ENCODE measurements at regions not wholly inside any gene's neighbourhood (a gene's known extent, or its start where the extent isn't known, plus 50 kb on each side); places are given as distances from the start of the nearest gene placed in this dataset.

- TF ChIP-seq, protein P1, sequence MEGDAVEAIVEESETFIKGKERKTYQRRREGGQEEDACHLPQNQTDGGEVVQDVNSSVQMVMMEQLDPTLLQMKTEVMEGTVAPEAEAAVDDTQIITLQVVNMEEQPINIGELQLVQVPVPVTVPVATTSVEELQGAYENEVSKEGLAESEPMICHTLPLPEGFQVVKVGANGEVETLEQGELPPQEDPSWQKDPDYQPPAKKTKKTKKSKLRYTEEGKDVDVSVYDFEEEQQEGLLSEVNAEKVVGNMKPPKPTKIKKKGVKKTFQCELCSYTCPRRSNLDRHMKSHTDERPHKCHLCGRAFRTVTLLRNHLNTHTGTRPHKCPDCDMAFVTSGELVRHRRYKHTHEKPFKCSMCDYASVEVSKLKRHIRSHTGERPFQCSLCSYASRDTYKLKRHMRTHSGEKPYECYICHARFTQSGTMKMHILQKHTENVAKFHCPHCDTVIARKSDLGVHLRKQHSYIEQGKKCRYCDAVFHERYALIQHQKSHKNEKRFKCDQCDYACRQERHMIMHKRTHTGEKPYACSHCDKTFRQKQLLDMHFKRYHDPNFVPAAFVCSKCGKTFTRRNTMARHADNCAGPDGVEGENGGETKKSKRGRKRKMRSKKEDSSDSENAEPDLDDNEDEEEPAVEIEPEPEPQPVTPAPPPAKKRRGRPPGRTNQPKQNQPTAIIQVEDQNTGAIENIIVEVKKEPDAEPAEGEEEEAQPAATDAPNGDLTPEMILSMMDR (IDR thresholded peaks at IDR 0.05; ENCODE audit: poor library complexity, severe bottlenecking) = no peak
- TF ChIP-seq MXI1 (conservative IDR thresholded peaks at IDR 0.05; ENCODE audit: poor library complexity, severe bottlenecking) = no peak
- TF ChIP-seq EP300 (conservative IDR thresholded peaks at IDR 0.05; ENCODE audit: poor library complexity, severe bottlenecking) = no peak
- TF ChIP-seq TAF1 (IDR thresholded peaks at IDR 0.05; ENCODE audit: low read depth) = no peak
- no peak for TF ChIP-seq POLR2AphosphoS5 (IDR thresholded peaks at IDR 0.05)
- TF ChIP-seq RAD21 (conservative IDR thresholded peaks at IDR 0.05) = no peak
- no peak for TF ChIP-seq EZH2 (IDR thresholded peaks at IDR 0.05; ENCODE audit: borderline replicate concordance, insufficient read depth, low read length, poor library complexity, severe bottlenecking)
- TF ChIP-seq SMC3 (conservative IDR thresholded peaks at IDR 0.05; ENCODE audit: poor library complexity) = no peak
- TF ChIP-seq, protein P2, sequence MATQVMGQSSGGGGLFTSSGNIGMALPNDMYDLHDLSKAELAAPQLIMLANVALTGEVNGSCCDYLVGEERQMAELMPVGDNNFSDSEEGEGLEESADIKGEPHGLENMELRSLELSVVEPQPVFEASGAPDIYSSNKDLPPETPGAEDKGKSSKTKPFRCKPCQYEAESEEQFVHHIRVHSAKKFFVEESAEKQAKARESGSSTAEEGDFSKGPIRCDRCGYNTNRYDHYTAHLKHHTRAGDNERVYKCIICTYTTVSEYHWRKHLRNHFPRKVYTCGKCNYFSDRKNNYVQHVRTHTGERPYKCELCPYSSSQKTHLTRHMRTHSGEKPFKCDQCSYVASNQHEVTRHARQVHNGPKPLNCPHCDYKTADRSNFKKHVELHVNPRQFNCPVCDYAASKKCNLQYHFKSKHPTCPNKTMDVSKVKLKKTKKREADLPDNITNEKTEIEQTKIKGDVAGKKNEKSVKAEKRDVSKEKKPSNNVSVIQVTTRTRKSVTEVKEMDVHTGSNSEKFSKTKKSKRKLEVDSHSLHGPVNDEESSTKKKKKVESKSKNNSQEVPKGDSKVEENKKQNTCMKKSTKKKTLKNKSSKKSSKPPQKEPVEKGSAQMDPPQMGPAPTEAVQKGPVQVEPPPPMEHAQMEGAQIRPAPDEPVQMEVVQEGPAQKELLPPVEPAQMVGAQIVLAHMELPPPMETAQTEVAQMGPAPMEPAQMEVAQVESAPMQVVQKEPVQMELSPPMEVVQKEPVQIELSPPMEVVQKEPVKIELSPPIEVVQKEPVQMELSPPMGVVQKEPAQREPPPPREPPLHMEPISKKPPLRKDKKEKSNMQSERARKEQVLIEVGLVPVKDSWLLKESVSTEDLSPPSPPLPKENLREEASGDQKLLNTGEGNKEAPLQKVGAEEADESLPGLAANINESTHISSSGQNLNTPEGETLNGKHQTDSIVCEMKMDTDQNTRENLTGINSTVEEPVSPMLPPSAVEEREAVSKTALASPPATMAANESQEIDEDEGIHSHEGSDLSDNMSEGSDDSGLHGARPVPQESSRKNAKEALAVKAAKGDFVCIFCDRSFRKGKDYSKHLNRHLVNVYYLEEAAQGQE (IDR thresholded peaks at IDR 0.05; ENCODE audit: borderline replicate concordance) = no peak
- no peak overlapping the region for H3K4me3 ChIP-seq (ENCODE audit: low read length)
- H3F3A ChIP-seq (ENCODE audit: insufficient read depth, low read length, poor library complexity, severe bottlenecking) = no peaks in the 10 kb centered on the region
- no peaks in the 10 kb centered on the region for H3K79me2 ChIP-seq (replicated peaks; ENCODE audit: insufficient read depth, low read length)
- H2AFZ ChIP-seq (ENCODE audit: low read depth, low read length) = no peak overlapping the region
- no peak overlapping the region for H3K4me2 ChIP-seq (ENCODE audit: low read length)
- no peaks in the 10 kb centered on the region for H4K20me1 ChIP-seq (ENCODE audit: insufficient read depth)
- H3K9me3 ChIP-seq (ENCODE audit: low read length) = no peaks in the 10 kb centered on the region
- H3K27ac ChIP-seq (ENCODE audit: low read length) = no peak overlapping the region
- H3K9ac ChIP-seq (ENCODE audit: low read length) = no peak overlapping the region
- H3K9me2 ChIP-seq (ENCODE audit: insufficient read depth, low read length) = no peaks in the 10 kb centered on the region
- no peaks in the 10 kb centered on the region for H3K36me3 ChIP-seq (ENCODE audit: insufficient read depth, low read length)
- no peaks in the 10 kb centered on the region for H3K27me3 ChIP-seq (ENCODE audit: insufficient read depth, low read depth, low read length)
Observed at GRCh38 chr12:115245020-115245419, 561.0 kb upstream of the TBX3 start.

DNA sequence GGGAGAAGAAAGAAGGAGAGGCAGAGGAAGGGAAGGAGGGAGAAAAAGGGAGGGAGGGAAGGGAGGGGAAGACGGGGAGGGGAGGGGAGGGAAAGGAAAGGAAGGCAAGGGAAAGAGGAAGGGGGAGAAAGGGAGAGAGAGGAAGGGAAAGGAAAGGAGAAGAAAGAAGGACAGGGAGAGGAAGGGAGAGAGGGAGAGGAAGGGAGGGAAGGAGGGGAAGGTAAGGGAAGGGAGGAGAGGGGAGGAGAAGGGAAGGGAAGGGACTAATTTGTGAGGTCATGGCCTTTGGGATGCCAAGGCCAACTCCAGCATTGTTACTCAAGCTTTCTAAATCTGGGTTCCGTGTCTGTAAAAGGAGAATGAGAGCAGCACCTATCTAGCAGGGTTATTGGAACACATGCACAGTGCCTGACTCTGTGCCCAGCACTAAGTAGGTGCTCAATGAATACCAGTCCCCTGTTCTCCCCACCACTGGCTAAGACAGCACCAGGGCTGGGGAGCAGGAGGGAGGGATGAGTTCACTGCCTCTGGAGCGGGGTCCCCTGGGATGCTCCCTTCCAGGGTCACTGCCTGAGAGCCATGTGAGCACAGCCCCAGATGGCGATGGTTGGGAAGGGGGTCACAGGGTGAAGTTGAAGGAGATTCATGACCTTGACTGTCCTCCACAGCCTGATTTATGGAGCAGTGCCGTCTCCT lies 560.1 kb upstream of the TBX3 start:
- no peaks in the 10 kb centered on the region for H3K9me2 ChIP-seq (ENCODE audit: insufficient read depth, low read length)
- no peak overlapping the region for H2AFZ ChIP-seq (ENCODE audit: low read depth, low read length)
- H3K4me3 ChIP-seq (ENCODE audit: low read length) = no peak overlapping the region
- H3K27ac ChIP-seq (ENCODE audit: low read length) = no peak overlapping the region
- H4K20me1 ChIP-seq (ENCODE audit: insufficient read depth) = no peaks in the 10 kb centered on the region
- H3K27me3 ChIP-seq (ENCODE audit: insufficient read depth, low read depth, low read length) = no peaks in the 10 kb centered on the region
- no peaks in the 10 kb centered on the region for H3K36me3 ChIP-seq (ENCODE audit: insufficient read depth, low read length)
- H3K4me2 ChIP-seq (ENCODE audit: low read length) = no peak overlapping the region
- no peak for TF ChIP-seq TAF1 (IDR thresholded peaks at IDR 0.05; ENCODE audit: low read depth)
- TF ChIP-seq EP300 (conservative IDR thresholded peaks at IDR 0.05; ENCODE audit: poor library complexity, severe bottlenecking) = no peak
- TF ChIP-seq, protein P1 (IDR thresholded peaks at IDR 0.05; ENCODE audit: poor library complexity, severe bottlenecking) = no peak
- TF ChIP-seq, protein P2 (IDR thresholded peaks at IDR 0.05; ENCODE audit: borderline replicate concordance) = no peak
- no peak for TF ChIP-seq MXI1 (conservative IDR thresholded peaks at IDR 0.05; ENCODE audit: poor library complexity, severe bottlenecking)
- TF ChIP-seq POLR2AphosphoS5 (IDR thresholded peaks at IDR 0.05) = no peak
- no peak for TF ChIP-seq RAD21 (conservative IDR thresholded peaks at IDR 0.05)
- no peak for TF ChIP-seq EZH2 (IDR thresholded peaks at IDR 0.05; ENCODE audit: borderline replicate concordance, insufficient read depth, low read length, poor library complexity, severe bottlenecking)
- no peak for TF ChIP-seq SMC3 (conservative IDR thresholded peaks at IDR 0.05; ENCODE audit: poor library complexity)
- H3F3A ChIP-seq (ENCODE audit: insufficient read depth, low read length, poor library complexity, severe bottlenecking) = no peaks in the 10 kb centered on the region
- no peaks in the 10 kb centered on the region for H3K79me2 ChIP-seq (replicated peaks; ENCODE audit: insufficient read depth, low read length)
- H3K9me3 ChIP-seq (ENCODE audit: low read length) = no peaks in the 10 kb centered on the region
- no peak overlapping the region for H3K9ac ChIP-seq (ENCODE audit: low read length)
